NCI-H2171 (cell line): ENCODE measurements at regions not wholly inside any gene's neighbourhood (a gene's known extent, or its start where the extent isn't known, plus 50 kb on each side); places are given as distances from the start of the nearest gene placed in this dataset.

Experiments used
- DNase-seq: peaks from one replicate; lab custom pipeline; 2025; lab: John Stamatoyannopoulos, UW

DNA sequence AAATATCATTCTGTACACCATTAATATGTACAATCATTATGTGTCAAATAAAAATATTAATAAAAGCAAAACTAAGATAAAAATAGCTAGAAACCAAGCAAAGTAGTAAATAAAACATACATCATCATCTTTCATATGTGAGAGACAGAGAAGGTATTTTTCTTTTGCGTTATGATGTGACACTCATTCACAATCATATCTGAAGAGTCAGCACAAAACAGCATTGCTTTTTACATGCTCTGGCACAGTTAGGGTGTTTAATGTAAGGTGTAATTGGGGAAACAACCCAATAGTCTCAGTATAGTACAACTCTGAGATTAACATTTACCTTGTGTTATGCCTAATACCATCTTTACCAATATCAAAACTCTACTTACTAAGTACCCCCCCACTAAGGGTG, 376.6 kb downstream of the TMA16 start:
- no peak for DNase-seq

DNA sequence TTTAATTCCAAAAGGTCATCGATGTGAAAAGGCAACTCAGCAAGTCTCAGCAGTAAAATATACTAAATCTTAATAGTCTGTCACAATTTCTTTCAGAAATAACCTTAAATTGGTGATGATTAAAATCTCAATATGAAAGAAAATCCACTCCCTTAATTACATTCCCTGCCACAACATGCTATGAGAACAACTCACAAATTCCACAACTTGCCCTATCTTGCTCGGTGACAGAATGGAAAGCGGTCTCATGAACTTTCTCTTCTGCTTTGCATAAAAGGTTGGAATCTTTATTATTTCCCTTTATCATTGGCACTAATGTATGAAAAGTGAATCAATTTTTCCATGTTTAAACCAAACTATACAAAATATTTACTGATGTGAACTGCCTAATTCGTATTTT, 380.8 kb downstream of the TMA16 start:
- DNase-seq = no peak

DNA sequence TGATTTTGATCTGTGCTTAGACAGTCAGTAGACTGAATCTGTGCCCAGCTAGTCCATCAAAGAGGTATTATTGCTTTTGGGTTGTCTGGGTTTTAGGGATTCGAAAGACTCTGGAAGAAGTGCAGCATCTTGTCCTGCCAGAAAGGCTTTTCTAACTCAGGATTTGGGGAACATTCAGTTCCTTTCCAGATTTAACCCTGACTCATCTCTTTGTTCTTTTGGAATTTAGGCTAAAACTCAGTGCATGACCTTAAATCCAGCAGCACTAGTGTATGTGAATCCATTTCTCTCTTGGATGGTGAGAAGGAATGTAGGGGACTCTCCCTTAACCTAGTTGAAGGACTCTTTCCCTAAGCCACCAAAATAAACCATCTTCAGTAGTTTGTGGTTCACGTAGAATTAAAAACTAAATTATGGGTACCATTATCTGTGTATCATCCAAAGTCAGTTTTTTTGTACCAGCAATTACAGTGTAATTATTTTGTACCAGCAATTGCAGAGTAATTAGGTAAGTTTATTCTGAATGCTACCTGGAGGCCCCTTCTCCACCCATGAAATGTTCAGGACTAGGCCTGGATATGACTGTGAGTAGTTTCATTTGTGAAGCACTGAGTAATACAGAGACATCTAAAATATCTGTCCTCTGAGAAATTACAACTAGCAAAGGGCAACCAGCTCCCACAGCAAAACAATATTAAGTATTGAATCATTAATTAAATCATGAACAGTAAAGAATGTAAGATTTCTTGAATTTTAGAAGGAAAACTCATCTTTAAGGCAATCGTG, 384.0 kb downstream of the TMA16 start:
- no peak for DNase-seq

GRCh38 chr4:163892417-163892816, 397.9 kb downstream of the TMA16 start:
- no peak for DNase-seq

DNA sequence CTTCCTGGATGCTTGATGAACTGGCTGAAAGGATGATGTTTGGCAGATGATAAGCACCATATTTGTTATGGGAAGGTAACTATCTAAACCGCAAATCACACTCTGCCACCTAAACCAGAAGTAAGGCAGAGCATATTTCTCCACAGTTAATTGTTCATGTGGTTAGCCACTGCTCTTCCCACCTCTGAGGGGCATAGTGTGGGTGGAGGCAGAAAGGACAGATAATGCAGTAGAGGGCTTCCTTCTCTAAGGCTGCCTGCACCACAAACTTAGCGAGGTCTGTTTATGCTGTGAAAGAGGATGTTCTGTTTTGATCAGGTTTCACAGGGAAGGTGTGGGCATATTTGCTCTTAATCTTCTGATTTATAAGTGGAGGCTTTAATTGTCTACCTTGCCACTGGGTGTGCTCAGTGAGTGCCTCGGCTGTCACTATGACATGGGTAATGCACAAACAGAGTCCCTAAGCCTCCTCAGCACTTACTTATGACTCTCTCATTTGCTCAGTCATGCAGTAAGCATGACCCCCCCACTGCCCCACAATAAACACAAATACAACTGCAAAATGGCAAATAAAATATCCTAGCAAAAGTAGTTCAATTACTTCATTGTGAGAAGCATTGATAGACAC, 401.0 kb downstream of the TMA16 start:
- DNase-seq = no peak

DNA sequence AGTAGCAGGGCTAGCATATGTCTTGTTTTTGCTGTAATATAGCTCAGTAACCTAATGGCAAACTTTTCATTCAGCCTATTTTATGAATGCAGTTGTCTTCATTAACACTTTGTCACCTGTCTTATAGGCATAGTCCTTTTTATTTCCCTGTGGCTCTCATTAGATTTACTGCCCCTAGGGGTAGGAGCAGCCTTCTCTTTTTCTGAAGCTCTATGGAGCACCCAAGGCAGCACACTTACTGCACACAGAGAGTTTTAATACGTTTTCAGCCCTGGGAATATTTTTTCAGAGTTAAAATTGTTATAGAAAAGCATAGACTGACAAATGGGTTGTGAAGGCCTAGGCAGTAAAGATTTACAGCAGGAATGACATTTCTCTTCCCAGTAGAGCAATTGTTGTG, 406.8 kb downstream of the TMA16 start:
- no peak for DNase-seq

DNA sequence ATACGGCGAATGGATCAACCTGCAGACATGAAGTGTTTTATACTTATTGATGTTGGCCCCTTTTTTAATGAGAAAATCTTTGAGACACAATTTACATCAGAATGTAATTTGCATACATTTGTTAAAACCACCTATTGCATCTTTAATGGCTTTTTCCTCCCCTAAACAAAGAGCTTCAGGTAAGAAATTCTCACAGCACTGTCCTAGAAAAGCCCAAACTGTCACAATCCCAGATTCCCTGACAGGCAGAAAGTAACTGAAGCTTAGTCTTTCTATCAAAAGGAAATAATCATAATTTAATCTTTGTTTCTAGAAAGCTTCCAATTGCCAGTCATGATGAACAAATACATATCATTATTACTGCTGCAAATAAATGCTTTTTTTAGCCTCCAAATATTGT, 407.9 kb downstream of the TMA16 start:
- DNase-seq = no peak

DNA sequence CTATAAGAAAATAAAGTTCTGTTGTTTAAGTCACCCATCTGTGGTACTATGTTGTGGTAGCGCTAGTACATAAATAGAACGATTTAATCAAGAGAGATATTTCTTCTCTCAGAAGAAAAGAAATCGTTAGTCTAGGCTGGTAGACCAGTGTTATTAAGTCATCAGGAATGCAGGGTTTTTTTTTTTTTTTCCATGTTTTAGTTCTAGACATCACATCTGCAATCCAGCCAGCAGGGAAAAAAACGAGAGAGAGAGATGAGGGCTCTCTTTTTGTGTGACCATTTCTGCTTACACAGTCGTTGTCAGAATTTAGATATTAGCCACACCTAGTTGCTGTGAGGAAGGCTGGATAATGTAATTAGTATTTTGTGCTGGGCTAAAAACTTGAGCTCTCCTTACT, 417.4 kb downstream of the TMA16 start:
- no peak for DNase-seq

DNA sequence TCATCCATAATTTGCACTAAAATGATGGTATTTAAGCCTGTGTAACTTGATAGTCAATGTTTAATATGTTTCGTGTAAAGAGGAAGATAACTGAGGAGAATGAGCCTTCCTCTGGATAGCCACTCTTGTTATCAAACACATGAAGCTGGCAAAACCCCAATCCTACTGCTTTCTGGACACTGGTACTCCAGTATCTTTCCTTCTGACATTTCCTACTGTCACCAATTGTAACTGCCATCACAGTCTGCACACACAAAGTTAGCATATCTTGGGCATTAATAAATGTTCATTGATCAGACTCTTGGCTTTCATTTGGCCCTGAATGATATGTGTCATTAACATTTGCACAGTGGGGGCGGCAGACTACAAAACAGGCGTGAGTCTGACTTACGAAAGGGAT, 419.1 kb downstream of the TMA16 start:
- DNase-seq = no peak

- no peak for DNase-seq
Measured at GRCh38 chr4:163915896-163916295, 421.4 kb downstream of the TMA16 start.

DNA sequence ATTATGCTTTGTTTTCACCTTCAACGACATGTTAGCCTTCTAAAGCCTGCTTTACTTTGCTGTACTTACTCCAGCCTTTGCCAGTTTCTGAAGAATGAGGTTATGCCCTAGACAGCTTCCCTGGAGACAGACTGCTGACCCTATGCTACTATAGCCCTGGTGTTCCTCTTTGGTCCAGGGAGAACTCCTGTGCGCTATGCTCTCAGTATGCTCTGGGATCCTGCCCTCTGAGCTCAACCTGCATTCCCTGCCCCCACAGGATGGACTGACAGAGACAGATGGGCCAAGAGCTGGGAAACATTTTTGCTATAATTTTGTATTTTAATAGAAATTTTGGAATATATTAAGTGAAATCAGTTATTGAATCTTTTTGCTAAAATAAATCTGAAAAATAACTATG, 425.9 kb downstream of the TMA16 start:
- DNase-seq = no peak

- DNase-seq = no peak
Measured at GRCh38 chr4:163922302-163922701, 427.8 kb downstream of the TMA16 start.

DNA sequence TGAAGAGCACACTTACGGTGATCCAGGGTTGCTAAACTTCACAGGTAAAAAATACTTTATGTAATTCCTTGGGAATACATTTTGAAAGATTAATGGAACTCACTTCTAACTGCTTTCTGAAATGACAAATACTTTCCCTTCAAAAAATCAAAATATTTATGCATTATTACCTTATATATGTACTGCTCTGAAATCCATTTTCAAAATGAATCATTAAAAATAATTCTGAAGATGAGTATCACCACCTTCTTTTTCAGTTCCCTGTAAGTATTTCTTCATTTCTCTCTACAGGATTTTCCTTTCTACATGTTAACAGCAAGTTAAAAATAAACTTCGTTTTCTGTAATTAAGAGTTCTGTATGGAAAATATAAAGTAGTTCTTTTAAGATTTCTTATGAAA, 428.6 kb downstream of the TMA16 start:
- DNase-seq = no peak

DNA sequence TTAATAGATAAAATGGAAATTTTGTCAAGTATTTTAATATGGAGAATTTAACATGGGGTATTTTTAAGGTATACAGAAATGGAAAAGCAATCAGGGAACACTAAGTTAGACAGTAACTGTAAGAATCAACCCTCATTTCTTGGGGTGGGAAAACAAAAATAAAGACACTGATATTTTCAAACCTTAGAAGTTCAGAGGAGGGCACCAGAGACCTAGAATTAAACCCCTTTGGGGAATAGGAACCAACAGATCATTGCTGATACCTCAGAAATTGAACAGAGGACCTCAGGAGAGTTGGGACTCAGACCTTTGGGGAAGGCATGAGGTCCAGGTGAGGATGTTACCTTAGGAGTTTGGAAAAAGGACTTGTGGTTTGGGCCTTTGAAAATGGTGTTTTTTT, 435.6 kb downstream of the TMA16 start:
- DNase-seq = no peak

- no peak for DNase-seq
Measured at GRCh38 chr4:163932504-163932903, 438.0 kb downstream of the TMA16 start.

GRCh38 chr4:163939597-163939996, 445.1 kb downstream of the TMA16 start:
- DNase-seq = no peak

GRCh38 chr4:163941221-163941905, 446.9 kb downstream of the TMA16 start:
- no peak for DNase-seq

- no peak for DNase-seq
Measured at GRCh38 chr4:163948920-163949455, 454.5 kb downstream of the TMA16 start.

- DNase-seq = no peak
Measured at GRCh38 chr4:163949976-163950601, 455.6 kb downstream of the TMA16 start.

GRCh38 chr4:163955288-163955687, 460.8 kb downstream of the TMA16 start:
- DNase-seq = no peak

DNA sequence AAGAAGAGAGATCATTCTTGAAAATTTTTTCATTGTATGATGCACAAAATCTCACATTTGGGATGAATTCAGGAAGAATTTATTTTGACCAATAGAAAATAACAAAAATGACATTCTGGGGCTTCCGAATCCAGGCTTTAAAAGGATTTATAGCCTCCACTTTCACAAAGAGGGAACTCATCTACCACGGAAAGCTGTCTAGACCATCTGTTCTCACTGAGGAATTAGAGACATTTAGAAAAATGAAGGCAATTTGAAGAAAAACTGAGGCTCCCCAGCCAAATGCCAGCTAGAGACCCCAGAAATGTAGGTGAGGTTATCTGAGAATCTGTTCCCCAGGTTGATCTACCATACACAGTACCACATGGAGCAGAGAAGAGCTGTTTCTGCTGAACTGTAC, 464.3 kb downstream of the TMA16 start:
- no peak for DNase-seq

- no peak for DNase-seq
Measured at GRCh38 chr4:163959932-163960331, 465.4 kb downstream of the TMA16 start.

DNA sequence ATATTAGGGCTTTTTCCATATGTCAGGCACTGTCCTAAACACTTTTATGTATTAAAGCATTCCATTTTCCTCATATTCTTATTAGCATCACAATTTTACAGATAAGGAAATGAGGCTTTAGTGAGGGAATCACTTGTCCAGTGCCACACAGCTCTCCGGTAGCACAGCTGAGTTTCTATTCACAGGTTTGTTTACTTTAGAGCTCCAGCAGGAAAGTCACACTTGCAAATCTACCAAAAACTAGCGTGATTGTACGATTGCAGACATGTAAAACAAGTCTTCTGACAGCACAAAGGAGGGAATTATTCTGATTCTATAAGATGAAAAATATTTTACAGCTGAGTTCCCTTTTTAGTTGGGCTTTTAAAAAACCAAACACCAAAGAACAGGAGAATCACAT, 472.1 kb downstream of the TMA16 start:
- no peak for DNase-seq
